HEK293T (cell line): ENCODE measurements at regions not wholly inside any gene's neighbourhood (a gene's known extent, or its start where the extent isn't known, plus 50 kb on each side); places are given as distances from the start of the nearest gene placed in this dataset.

Source experiments
- BHLHE40 ChIP-seq: fragments of 450-650 bp; IDR thresholded peaks from 2 replicates; pipeline ENCODE4 v1.6.1; 2016; ENCODE audit warnings: mild to moderate bottlenecking, moderate library complexity, borderline replicate concordance
- CTBP1 ChIP-seq: fragments of 450-650 bp; IDR thresholded peaks from 2 replicates; pipeline ENCODE4 v1.6.1; 2016; ENCODE audit warnings: borderline replicate concordance
- ELF4 ChIP-seq: fragments of 450-650 bp; IDR thresholded peaks from 2 replicates; pipeline ENCODE4 v1.6.1; 2017; ENCODE audit warnings: antibody characterized with exemption
- FOXK2 ChIP-seq: fragments of 450-650 bp; IDR thresholded peaks from 2 replicates; pipeline ENCODE4 v1.6.1; 2016; ENCODE audit warnings: mild to moderate bottlenecking
- FOXM1 ChIP-seq: fragments of 450-650 bp; IDR thresholded peaks from 2 replicates; pipeline ENCODE4 v1.6.1; 2017; ENCODE audit warnings: mild to moderate bottlenecking, borderline replicate concordance
- HDGF ChIP-seq: fragments of 450-650 bp; IDR thresholded peaks from 2 replicates; pipeline ENCODE4 v1.6.1; 2017; ENCODE audit warnings: antibody characterized with exemption, borderline replicate concordance
- LEF1 ChIP-seq: fragments of 450-650 bp; IDR thresholded peaks from 2 replicates; pipeline ENCODE4 v1.6.1; 2017; ENCODE audit warnings: mild to moderate bottlenecking, borderline replicate concordance
- SP1 ChIP-seq: fragments of 450-650 bp; IDR thresholded peaks from 2 replicates; pipeline ENCODE4 v1.6.1; 2017
- SUZ12 ChIP-seq: fragments of 450-650 bp; IDR thresholded peaks from 2 replicates; pipeline ENCODE4 v1.6.1; 2016; ENCODE audit warnings: mild to moderate bottlenecking
- TARDBP ChIP-seq: fragments of 450-650 bp; IDR thresholded peaks from 2 replicates; pipeline ENCODE4 v1.6.1; 2016

DNA sequence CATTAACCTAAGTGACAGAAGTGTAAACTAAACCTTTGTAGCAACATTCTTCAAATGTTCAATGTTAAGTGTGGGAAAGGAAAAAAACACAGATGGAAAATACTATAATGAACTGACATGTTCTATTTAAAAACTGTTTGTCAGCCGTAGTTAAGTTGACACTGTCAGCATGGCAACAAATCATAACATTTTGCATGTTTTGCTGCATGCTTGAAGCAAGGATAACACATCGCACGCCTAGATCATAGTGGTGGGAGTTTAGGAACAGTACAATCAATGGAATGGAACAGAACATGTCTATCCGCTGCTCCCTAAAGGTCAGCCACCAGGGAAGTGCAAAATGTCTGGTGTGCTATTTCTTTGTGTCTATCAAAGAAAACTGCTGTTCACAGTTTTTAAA, 62.5 kb upstream of the ESRRG start:
- TF ChIP-seq SP1 = no peak
- TF ChIP-seq ELF4 = no peak
- TF ChIP-seq FOXK2 = no peak
- TF ChIP-seq BHLHE40 = no peak
- TF ChIP-seq FOXM1 = no peak
- TF ChIP-seq HDGF = no peak
- TF ChIP-seq LEF1 = no peak
- no peak for TF ChIP-seq TARDBP
- TF ChIP-seq CTBP1 = no peak
- no peak for TF ChIP-seq SUZ12
